Pancreas (tissue), 10 donors: ENCODE measurements at regions not wholly inside any gene's neighbourhood (a gene's known extent, or its start where the extent isn't known, plus 50 kb on each side); places are given as distances from the start of the nearest gene placed in this dataset.

ENCODE experiments used
- ATAC-seq, 4 donors: fragments of 200-7000 bp; cut with Tn5 transposase; one replicate each; pipeline versions ENCODE4 v1.8.0 to v1.9.1; 2020; ENCODE audit warnings: mild to moderate bottlenecking in 4 of 4, moderate library complexity in 4 of 4
- DNase-seq, 6 donors: peaks; one replicate each; pipeline ENCODE4 v3.0.0-alpha.2; 2020
- FAIRE-seq: peaks from 2 replicates; lab custom pipeline; 2012; peaks lifted over from hg19 to GRCh38; lab: Jason Lieb, UNC
- H3K27ac ChIP-seq, 4 donors: fragments of 200-600 bp; sonication (generic); 1 replicate in 3 of 4; 2 replicates in 1 of 4; pipeline versions ENCODE4 v1.5.0 to v1.8.0; 2020
- H3K27me3 ChIP-seq, 4 donors: fragments of 200-600 bp; one replicate each; pipeline ENCODE4 v1.8.0; 2021
- H3K36me3 ChIP-seq, 3 donors: fragments of 200-600 bp; sonication (generic) in 1 of 3; one replicate each; pipeline versions ENCODE4 v1.5.0 to v1.8.0; 2020 to 2021
- H3K4me1 ChIP-seq, 3 donors: fragments of 200-600 bp; one replicate each; pipeline ENCODE4 v1.8.0; 2021
- H3K4me3 ChIP-seq, 4 donors: fragments of 200-600 bp; sonication (generic) in 2 of 4; one replicate each; pipeline versions ENCODE4 v1.5.0 to v1.8.0; 2020 to 2021
- H3K9me3 ChIP-seq, 4 donors: fragments of 200-600 bp; one replicate each; pipeline ENCODE4 v1.8.0; 2021
- CTCF ChIP-seq, 4 donors: fragments of 200-600 bp; sonication (generic) in 3 of 4; IDR thresholded peaks; one replicate each; pipeline versions ENCODE4 v1.5.0 to v1.8.0; 2021; ENCODE audit warnings: antibody characterized with exemption in 4 of 4
- WGBS, 2 donors: extraction: QIAGEN DNeasy Blood & Tissue Kit; methylation state at CpG; one replicate each; pipeline ENCODE4 v1.1.7; 2013; 5-methylcytosine and 5-hydroxymethylcytosine counted together
- intact Hi-C, 3 donors: fragments of 100-400 bp; cut with DNase I; formaldehyde crosslinking; loops; one replicate each; pipeline versions ENCODE4 v1.11.1 to v1.14.2; 2022
- donor health status: healthy with polysubstance abuse.
- donor health status: DM: no; HTN: no; CAD: no; lungs with moderate emphysema.
- donor health status: DM: no; HTN: no; CAD: no.
- donor health status: control.
- donor health status: control.
- donor health status: Bipolar disorder and iron deficiency.
- donor health status: DM: yes; HTN: yes; CAD: no.
- donor health status: DM: no; HTN: no; CAD: no.
- donor health status: DM: no; HTN: no; CAD: no.
- donor health status: DM: yes; HTN: yes; CAD: no.

GRCh38 chr1:91621360-91621759 is 120.7 kb downstream of the CDC7 start:
- H3K27ac ChIP-seq = no peak overlapping the region
- H3K9me3 ChIP-seq = no peaks in the 10 kb centered on the region
- peaks cover 0 to 3% (median 0%) of the 10 kb centered on the region in 3 donors for H3K4me1 ChIP-seq
- no peaks in the 10 kb centered on the region for H3K27me3 ChIP-seq
- intact Hi-C loops = no loop called here
- no peak for TF ChIP-seq CTCF (IDR thresholded peaks at IDR 0.05)
- H3K4me3 ChIP-seq = no peak overlapping the region
- FAIRE-seq = no peak
- WGBS, 2 donors = 95 to 97% methylated on average over 3 of the region's 3 CpGs
- ATAC-seq = no peak
- H3K36me3 ChIP-seq = no peaks in the 10 kb centered on the region
- DNase-seq = no peak

GRCh38 chr1:91621907-91622306 is 121.3 kb downstream of the CDC7 start:
- intact Hi-C loops = no loop called here
- Histone ChIP-seq H3K4me1 (peaks cover 0 to 3% (median 0%) of the 10 kb centered on the region in 3 donors), H3K4me3 (no peak overlapping the region), H3K9me3 (no peaks in the 10 kb centered on the region), H3K36me3 (no peaks in the 10 kb centered on the region), H3K27ac (no peak overlapping the region), H3K27me3 (no peaks in the 10 kb centered on the region)
- TF ChIP-seq CTCF (IDR thresholded peaks at IDR 0.05) = no peak
- DNase-seq (no peak), ATAC-seq (no peak), FAIRE-seq (no peak)
- 91 to 94% methylated on average over 2 of the region's 2 CpGs for WGBS, 2 donors

- Histone ChIP-seq H3K36me3 (no peaks in the 10 kb centered on the region), H3K4me1 (no peaks in the 10 kb centered on the region), H3K27me3 (no peaks in the 10 kb centered on the region), H3K4me3 (no peak overlapping the region), H3K27ac (no peak overlapping the region), H3K9me3 (no peaks in the 10 kb centered on the region)
- intact Hi-C loops = no loop called here
- FAIRE-seq (no peak), ATAC-seq (peak; percentile 41 to 55 (median 54)), DNase-seq (peak in 3 of 6 donors; percentile 27 to 57 (median 47))
- WGBS, 2 donors = 35 to 57% methylated on average over 3 of the region's 3 CpGs
- no peak for TF ChIP-seq CTCF (IDR thresholded peaks at IDR 0.05)
Observed at GRCh38 chr1:91622616-91623015, 122.0 kb downstream of the CDC7 start.

GRCh38 chr1:91623020-91623419 is 122.4 kb downstream of the CDC7 start:
- no peaks in the 10 kb centered on the region for H3K9me3 ChIP-seq
- ATAC-seq = no peak
- H3K4me3 ChIP-seq = no peak overlapping the region
- no peaks in the 10 kb centered on the region for H3K4me1 ChIP-seq
- WGBS, 2 donors = 65 to 84% methylated on average over 2 of the region's 2 CpGs
- no peak for TF ChIP-seq CTCF (IDR thresholded peaks at IDR 0.05)
- no peak for DNase-seq
- H3K27ac ChIP-seq = no peak overlapping the region
- no peaks in the 10 kb centered on the region for H3K27me3 ChIP-seq
- no peak for FAIRE-seq
- intact Hi-C loops = no loop called here
- H3K36me3 ChIP-seq = no peaks in the 10 kb centered on the region

- WGBS, 2 donors = 95% methylated on average over 4 of the region's 4 CpGs
- no peak for TF ChIP-seq CTCF (IDR thresholded peaks at IDR 0.05)
- Histone ChIP-seq H3K27ac (no peak overlapping the region), H3K36me3 (no peaks in the 10 kb centered on the region), H3K4me3 (no peak overlapping the region), H3K9me3 (no peaks in the 10 kb centered on the region), H3K4me1 (no peaks in the 10 kb centered on the region), H3K27me3 (no peaks in the 10 kb centered on the region)
- DNase-seq (no peak), FAIRE-seq (no peak), ATAC-seq (no peak)
- intact Hi-C loops = no loop called here
Observed at GRCh38 chr1:91624331-91624730, 123.7 kb downstream of the CDC7 start.
